OCI-LY3 (cell line): ENCODE measurements at regions not wholly inside any gene's neighbourhood (a gene's known extent, or its start where the extent isn't known, plus 50 kb on each side); places are given as distances from the start of the nearest gene placed in this dataset.

Experiments used
- H2AFZ ChIP-seq: fragments of 200-600, 300-600 bp; shearing (Covaris generic); 2 replicates; pipeline ENCODE4 v1.6.0; 2014; ENCODE audit warnings: antibody characterized with exemption, low read depth, low read length
- H3K27ac ChIP-seq: fragments of 200-600, 300-600 bp; sonication (generic); 2 replicates; pipeline ENCODE4 v1.5.1; 2014; ENCODE audit warnings: mild to moderate bottlenecking, low read length, moderate library complexity, mixed read lengths
- H3K27me3 ChIP-seq: fragments of 200-600, 300-600 bp; sonication (generic); 2 replicates; pipeline ENCODE4 v1.6.1; 2014; ENCODE audit warnings: low read depth, low read length, mixed read lengths
- H3K36me3 ChIP-seq: fragments of 200-600, 300-600 bp; sonication (generic); replicated peaks from 2 replicates; pipeline ENCODE3; 2014; ENCODE audit warnings: low read depth, low read length, mixed read lengths
- H3K4me1 ChIP-seq: fragments of 300-600, 200-600 bp; sonication (generic); 2 replicates; pipeline ENCODE4 v1.6.1; 2014; ENCODE audit warnings: low read length, mixed read lengths
- H3K4me2 ChIP-seq: fragments of 200-600, 300-600 bp; sonication (generic); 2 replicates; pipeline ENCODE4 v1.6.1; 2014; ENCODE audit warnings: low read length, mixed read lengths
- H3K4me3 ChIP-seq: fragments of 300-600, 200-600 bp; sonication (generic); 2 replicates; pipeline ENCODE4 v1.5.1; 2014; ENCODE audit warnings: antibody characterized with exemption, mild to moderate bottlenecking, low read length, moderate library complexity
- H3K79me2 ChIP-seq: fragments of 300-600, 200-600 bp; shearing (Covaris generic); 2 replicates; pipeline ENCODE4 v1.6.1; 2014; ENCODE audit warnings: mild to moderate bottlenecking, low read length, mixed read lengths
- H3K9ac ChIP-seq: fragments of 300-600, 200-600 bp; shearing (Covaris generic); 2 replicates; pipeline ENCODE4 v1.6.0; 2014; ENCODE audit warnings: mild to moderate bottlenecking, low read length, moderate library complexity
- H3K9me3 ChIP-seq: fragments of 200-600, 300-600 bp; shearing (Covaris generic); 2 replicates; pipeline ENCODE4 v1.6.1; 2014; ENCODE audit warnings: low read length, mixed read lengths; ENCODE audit not compliant: insufficient read depth
- H4K20me1 ChIP-seq: fragments of 200-600, 300-600 bp; sonication (generic); 2 replicates; pipeline ENCODE4 v1.6.1; 2016; ENCODE audit warnings: low read length, mixed read lengths; ENCODE audit not compliant: insufficient read depth
- EZH2phosphoT487 ChIP-seq: fragments of 200-600 bp; shearing (Covaris generic); IDR thresholded peaks from 2 replicates; pipeline ENCODE4 v1.6.1; 2018; ENCODE audit warnings: antibody characterized with exemption, mixed run types, low read depth
- TF ChIP-seq, protein P1 (sequence below): fragments of 200-600, 300-600 bp; sonication (generic); IDR thresholded peaks from 2 replicates; pipeline ENCODE4 v1.5.1; 2014; ENCODE audit warnings: antibody characterized with exemption, low read length, low read depth

DNA sequence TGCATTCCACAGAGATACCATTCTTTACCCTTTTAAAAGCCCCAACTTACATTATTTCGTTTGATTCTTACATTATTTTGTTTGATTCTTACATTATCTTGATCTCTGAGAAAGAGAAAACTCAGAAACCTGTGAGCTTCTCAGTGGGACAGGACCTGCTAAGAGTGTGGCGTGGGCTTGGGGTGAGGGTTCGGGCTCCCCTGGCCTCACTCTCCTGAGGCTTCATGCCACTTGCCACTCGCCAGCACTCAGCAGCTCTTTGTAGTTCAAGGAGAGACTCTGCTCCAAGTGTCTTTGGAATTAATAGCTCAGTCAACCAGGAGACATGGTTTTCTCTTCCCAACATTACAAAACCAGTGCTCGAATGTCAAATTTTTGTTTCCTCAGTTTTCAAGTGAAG is 132.4 kb upstream of the RGS17 start:
- Histone ChIP-seq H3K4me1 (no peaks in the 10 kb centered on the region), H3K9me3 (no peaks in the 10 kb centered on the region), H3K27me3 (no peaks in the 10 kb centered on the region), H3K9ac (no peak overlapping the region), H3K36me3 (no peaks in the 10 kb centered on the region), H3K4me3 (no peak overlapping the region), H4K20me1 (no peaks in the 10 kb centered on the region), H3K27ac (no peak overlapping the region), H3K79me2 (no peaks in the 10 kb centered on the region), H2AFZ (no peak overlapping the region), H3K4me2 (no peak overlapping the region)
- TF ChIP-seq, protein P1, sequence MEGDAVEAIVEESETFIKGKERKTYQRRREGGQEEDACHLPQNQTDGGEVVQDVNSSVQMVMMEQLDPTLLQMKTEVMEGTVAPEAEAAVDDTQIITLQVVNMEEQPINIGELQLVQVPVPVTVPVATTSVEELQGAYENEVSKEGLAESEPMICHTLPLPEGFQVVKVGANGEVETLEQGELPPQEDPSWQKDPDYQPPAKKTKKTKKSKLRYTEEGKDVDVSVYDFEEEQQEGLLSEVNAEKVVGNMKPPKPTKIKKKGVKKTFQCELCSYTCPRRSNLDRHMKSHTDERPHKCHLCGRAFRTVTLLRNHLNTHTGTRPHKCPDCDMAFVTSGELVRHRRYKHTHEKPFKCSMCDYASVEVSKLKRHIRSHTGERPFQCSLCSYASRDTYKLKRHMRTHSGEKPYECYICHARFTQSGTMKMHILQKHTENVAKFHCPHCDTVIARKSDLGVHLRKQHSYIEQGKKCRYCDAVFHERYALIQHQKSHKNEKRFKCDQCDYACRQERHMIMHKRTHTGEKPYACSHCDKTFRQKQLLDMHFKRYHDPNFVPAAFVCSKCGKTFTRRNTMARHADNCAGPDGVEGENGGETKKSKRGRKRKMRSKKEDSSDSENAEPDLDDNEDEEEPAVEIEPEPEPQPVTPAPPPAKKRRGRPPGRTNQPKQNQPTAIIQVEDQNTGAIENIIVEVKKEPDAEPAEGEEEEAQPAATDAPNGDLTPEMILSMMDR: no peak
- TF ChIP-seq EZH2phosphoT487: no peak

DNA sequence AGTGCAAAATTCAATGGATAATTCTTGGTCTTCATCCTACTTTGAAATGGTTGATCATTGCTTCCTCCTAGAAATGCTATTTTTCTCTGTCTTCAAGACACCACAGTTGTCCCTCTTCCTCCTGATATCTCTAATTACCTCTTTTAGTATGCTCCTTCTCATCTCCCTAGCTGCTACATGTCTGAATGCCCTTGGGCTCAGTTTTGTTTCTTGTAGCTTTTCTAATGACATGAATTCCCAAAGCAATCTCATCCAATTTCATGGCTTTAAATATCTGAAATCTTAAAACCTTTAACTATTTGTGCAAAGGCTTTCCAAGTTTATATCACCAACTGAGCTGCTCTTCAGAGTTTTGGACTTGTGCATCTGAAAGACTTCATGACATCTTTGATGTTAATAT is 120.2 kb upstream of the RGS17 start:
- no peaks in the 10 kb centered on the region for H3K4me1 ChIP-seq
- no peaks in the 10 kb centered on the region for H3K36me3 ChIP-seq
- no peak overlapping the region for H2AFZ ChIP-seq
- no peaks in the 10 kb centered on the region for H3K79me2 ChIP-seq
- H3K9me3 ChIP-seq: no peaks in the 10 kb centered on the region
- no peak overlapping the region for H3K4me3 ChIP-seq
- no peak overlapping the region for H3K27ac ChIP-seq
- no peaks in the 10 kb centered on the region for H3K27me3 ChIP-seq
- no peak overlapping the region for H3K9ac ChIP-seq
- TF ChIP-seq, protein P1: no peak
- H4K20me1 ChIP-seq: no peaks in the 10 kb centered on the region
- H3K4me2 ChIP-seq: no peak overlapping the region

DNA sequence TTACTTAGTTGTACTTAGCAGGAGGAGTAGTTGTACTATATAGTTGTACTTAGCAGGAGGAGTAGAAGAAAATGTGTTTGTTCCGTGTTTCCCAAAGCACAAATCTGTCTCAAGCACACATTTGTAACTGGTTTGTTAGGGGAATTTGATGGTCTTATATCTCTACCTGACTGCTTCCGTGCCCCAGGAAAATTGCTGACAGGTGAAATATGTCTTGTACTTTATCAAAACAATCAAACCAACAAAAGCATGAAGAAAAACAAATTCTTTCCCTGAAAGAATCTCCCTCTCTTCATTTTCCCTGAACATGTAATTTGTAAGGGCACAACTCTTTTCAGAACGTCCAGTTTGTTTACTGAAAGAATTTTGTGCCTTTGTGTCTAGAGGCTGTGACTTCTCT is 106.6 kb upstream of the RGS17 start:
- no peak overlapping the region for H3K4me2 ChIP-seq
- H3K9ac ChIP-seq: no peak overlapping the region
- H3K4me3 ChIP-seq: no peak overlapping the region
- no peak overlapping the region for H3K27ac ChIP-seq
- no peaks in the 10 kb centered on the region for H3K9me3 ChIP-seq
- H3K36me3 ChIP-seq: no peaks in the 10 kb centered on the region
- H4K20me1 ChIP-seq: no peaks in the 10 kb centered on the region
- no peaks in the 10 kb centered on the region for H3K27me3 ChIP-seq
- H3K79me2 ChIP-seq: no peaks in the 10 kb centered on the region
- TF ChIP-seq, protein P1: no peak
- no peak for TF ChIP-seq EZH2phosphoT487
- H2AFZ ChIP-seq: no peak overlapping the region
- no peaks in the 10 kb centered on the region for H3K4me1 ChIP-seq

DNA sequence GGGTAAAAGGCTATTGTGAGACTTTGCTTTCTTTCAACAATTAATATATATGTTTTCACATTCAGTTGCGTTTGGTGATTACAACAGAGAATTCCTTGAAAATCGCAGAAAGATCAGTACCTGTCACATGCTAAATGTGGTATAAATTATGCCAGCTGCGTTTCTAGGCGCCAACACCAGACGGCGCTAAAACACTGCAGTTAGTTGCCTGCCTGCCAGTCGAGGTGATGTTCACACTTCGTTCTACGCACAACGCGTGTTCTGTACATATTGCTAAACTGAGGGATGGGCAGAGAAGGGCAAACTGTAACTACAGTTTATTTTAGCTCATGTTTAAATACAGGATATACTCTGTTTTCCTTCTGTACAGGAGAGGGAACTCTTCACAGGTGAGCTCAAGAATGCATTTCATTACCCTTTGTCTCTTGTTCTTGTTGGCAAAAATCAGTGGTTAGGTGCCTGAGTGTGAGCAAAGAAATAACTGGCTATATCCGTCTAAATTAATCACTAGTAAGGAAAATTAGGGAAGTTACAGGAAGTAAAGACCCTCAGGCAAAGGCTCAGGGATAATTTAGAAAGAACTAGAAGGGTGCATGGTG is 100.1 kb upstream of the RGS17 start:
- TF ChIP-seq, protein P1: peak; percentile 67
- no peak for TF ChIP-seq EZH2phosphoT487
- Histone ChIP-seq H3K9ac (no peak overlapping the region), H2AFZ (no peak overlapping the region)

More for the DNA sequence above, 100.1 kb upstream of the RGS17 start:
- Histone ChIP-seq H3K36me3 (no peaks in the 10 kb centered on the region), H3K4me1 (no peaks in the 10 kb centered on the region), H4K20me1 (no peaks in the 10 kb centered on the region), H3K27ac (no peak overlapping the region), H3K27me3 (no peaks in the 10 kb centered on the region), H3K9me3 (no peaks in the 10 kb centered on the region), H3K4me2 (no peak overlapping the region), H3K4me3 (no peak overlapping the region), H3K79me2 (no peaks in the 10 kb centered on the region)
